ENCODE measurements at regions not wholly inside any gene's neighbourhood (a gene's known extent, or its start where the extent isn't known, plus 50 kb on each side); places are given as distances from the start of the nearest gene placed in this dataset.

GRCh38 chr18:28576941-28577340 lies 400.0 kb upstream of the CDH2 start:
- no peak for TF ChIP-seq EZH2 (IDR thresholded peaks at IDR 0.05; ENCODE audit: borderline replicate concordance, low read length)
- TF ChIP-seq, protein P1, sequence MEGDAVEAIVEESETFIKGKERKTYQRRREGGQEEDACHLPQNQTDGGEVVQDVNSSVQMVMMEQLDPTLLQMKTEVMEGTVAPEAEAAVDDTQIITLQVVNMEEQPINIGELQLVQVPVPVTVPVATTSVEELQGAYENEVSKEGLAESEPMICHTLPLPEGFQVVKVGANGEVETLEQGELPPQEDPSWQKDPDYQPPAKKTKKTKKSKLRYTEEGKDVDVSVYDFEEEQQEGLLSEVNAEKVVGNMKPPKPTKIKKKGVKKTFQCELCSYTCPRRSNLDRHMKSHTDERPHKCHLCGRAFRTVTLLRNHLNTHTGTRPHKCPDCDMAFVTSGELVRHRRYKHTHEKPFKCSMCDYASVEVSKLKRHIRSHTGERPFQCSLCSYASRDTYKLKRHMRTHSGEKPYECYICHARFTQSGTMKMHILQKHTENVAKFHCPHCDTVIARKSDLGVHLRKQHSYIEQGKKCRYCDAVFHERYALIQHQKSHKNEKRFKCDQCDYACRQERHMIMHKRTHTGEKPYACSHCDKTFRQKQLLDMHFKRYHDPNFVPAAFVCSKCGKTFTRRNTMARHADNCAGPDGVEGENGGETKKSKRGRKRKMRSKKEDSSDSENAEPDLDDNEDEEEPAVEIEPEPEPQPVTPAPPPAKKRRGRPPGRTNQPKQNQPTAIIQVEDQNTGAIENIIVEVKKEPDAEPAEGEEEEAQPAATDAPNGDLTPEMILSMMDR (conservative IDR thresholded peaks at IDR 0.05 in 1 of 2, IDR thresholded peaks at IDR 0.05 in 1 of 2; ENCODE audit: extremely low read depth in 1 of 2, insufficient read depth in 1 of 2, low read depth in 1 of 2, low read length in 2 of 2) = no peak

Measured in mammary epithelial cell (primary cell).